ENCODE measurements at regions not wholly inside any gene's neighbourhood (a gene's known extent, or its start where the extent isn't known, plus 50 kb on each side); places are given as distances from the start of the nearest gene placed in this dataset.

DNA sequence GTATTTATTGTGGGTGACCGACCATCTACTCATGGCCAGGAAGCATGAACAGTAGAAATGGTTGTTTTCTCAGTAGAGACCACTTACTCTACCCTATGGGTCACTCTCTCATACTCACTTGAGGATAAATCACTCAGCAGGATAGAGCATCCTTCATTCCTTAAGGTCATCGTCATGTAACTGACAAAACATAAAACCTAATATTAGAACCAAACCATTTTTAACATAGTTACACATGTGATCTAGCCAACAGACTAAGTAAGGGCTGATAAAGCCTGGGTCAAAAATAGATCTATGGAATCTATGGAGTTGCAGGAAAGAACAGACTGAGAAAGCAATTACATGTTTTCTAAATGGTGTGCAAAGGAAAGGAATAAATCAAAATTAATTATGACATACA is 769.1 kb downstream of the NTRK3 start (continued):
- no peak for TF ChIP-seq MLLT10 (CRISPR knock-in tag; IDR thresholded peaks at IDR 0.05)
- TF ChIP-seq EEA1 (CRISPR knock-in tag; IDR thresholded peaks at IDR 0.05; ENCODE audit: borderline replicate concordance) = no peak
- no peak for TF ChIP-seq RBAK (CRISPR knock-in tag; IDR thresholded peaks at IDR 0.05)
- TF ChIP-seq ZNF274 (CRISPR knock-in tag; IDR thresholded peaks at IDR 0.05) = no peak
- no peak for TF ChIP-seq PLRG1 (conservative IDR thresholded peaks at IDR 0.05)
- no peak for TF ChIP-seq ZNF468 (CRISPR knock-in tag; IDR thresholded peaks at IDR 0.05)
- no peak for TF ChIP-seq ZNF646 (CRISPR knock-in tag; IDR thresholded peaks at IDR 0.05)
- TF ChIP-seq SNAPC2 (CRISPR knock-in tag; IDR thresholded peaks at IDR 0.05) = no peak
- no peak for TF ChIP-seq KDM4B (CRISPR knock-in tag; IDR thresholded peaks at IDR 0.05)

DNA sequence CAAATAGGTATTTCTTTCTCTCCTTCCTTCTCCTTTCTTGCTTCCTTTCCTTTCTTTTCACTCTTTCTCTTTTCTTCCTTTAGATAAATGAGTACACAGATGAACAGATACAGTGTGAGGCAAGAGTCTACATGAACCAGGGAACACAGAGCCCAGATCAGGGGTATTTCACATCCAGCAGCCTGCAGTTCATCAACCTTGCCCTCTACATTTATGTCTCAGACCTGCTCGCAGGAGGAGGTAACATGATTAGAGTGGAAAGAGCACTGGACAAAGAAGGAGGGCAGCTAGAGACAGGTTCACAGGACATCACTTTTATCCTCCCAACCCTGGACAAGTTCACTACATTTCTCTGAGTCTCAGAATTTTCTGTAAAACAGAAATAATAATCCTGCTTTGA is 773.1 kb downstream of the NTRK3 start:
- H4K20me1 ChIP-seq (ENCODE audit: insufficient read depth, low read length) = no peaks in the 10 kb centered on the region
- DNase-seq (ENCODE audit: low spot score) = no peak
- H3K4me1 ChIP-seq (ENCODE audit: insufficient read depth, low read length) = no peaks in the 10 kb centered on the region
- 0% methylated on average over 1 of the region's 1 CpG for WGBS (ENCODE audit: low lambda C conversion rate)
- no peaks in the 10 kb centered on the region for H3K79me2 ChIP-seq (ENCODE audit: insufficient read depth, low read length)
- in situ Hi-C loops (cut with HindIII; ENCODE audit: extremely low pct_ligation_motif_present, low pct_unique_long_range_greater_than_20kb) = no loop called here
- no peak overlapping the region for H3K4me3 ChIP-seq (replicated peaks in 1 of 3; ENCODE audit: insufficient read depth in 1 of 3, low read depth in 2 of 3, low read length in 3 of 3)
- H2AFZ ChIP-seq (ENCODE audit: low read length) = no peak overlapping the region
- H3K36me3 ChIP-seq (replicated peaks in 1 of 2; ENCODE audit: control insufficient read depth in 1 of 2, insufficient read depth in 2 of 2, low read length in 2 of 2) = no peaks in the 10 kb centered on the region
- no TSS peak for BruUV-seq (replicated peaks)
- TF ChIP-seq IRF2 (CRISPR knock-in tag; IDR thresholded peaks at IDR 0.05) (no peak), ZBTB7B (CRISPR knock-in tag; IDR thresholded peaks at IDR 0.05) (no peak)
- no peak overlapping the region for H3K9ac ChIP-seq (ENCODE audit: insufficient read depth, low read depth, low read length)
- no peak for ATAC-seq
- intact Hi-C loops (cut with micrococcal nuclease; ENCODE audit: unreplicated experiment) = no loop called here
- peaks cover 91% of the 10 kb centered on the region for H3K9me3 ChIP-seq (ENCODE audit: low read length)
- no peak overlapping the region for H3K27ac ChIP-seq (ENCODE audit: extremely low read length, insufficient read depth, low read length)
- FAIRE-seq = no peak
- no peaks in the 10 kb centered on the region for H3K27me3 ChIP-seq (ENCODE audit: control insufficient read depth in 1 of 2, insufficient read depth in 2 of 2, low read length in 2 of 2)
- no peak overlapping the region for H3K4me2 ChIP-seq (ENCODE audit: low read depth, low read length)
- ChIA-PET CTCF (ENCODE audit: low intra/inter-chr PET ratio, low total read pairs) (no interaction called here), POLR2A (no interaction called here)

All from HepG2 (cell line).